GM23338 (cell line): ENCODE measurements at regions not wholly inside any gene's neighbourhood (a gene's known extent, or its start where the extent isn't known, plus 50 kb on each side); places are given as distances from the start of the nearest gene placed in this dataset.

Source experiments
- CREB1 ChIP-seq: fragments of 250-450 bp; sonication (Bioruptor Pico); IDR thresholded peaks from 2 replicates; pipeline ENCODE4 v1.5.0; 2020; ENCODE audit warnings: low read depth, mild to moderate bottlenecking, moderate library complexity
- CTCF ChIP-seq, 2 experiments: fragments of 200-600 bp in 1 of 2; sonication (generic) in 1 of 2; conservative IDR thresholded peaks; 2 replicates each; pipeline versions ENCODE4 v1.5.1 to v1.6.1; 2016 to 2017; ENCODE audit warnings: antibody characterized with exemption in 2 of 2, low read depth in 2 of 2, mild to moderate bottlenecking in 2 of 2, moderate library complexity in 1 of 2
- EZH2 ChIP-seq: fragments of 200-600 bp; sonication (generic); IDR thresholded peaks from one replicate; pipeline ENCODE4 v1.8.0; 2017; ENCODE audit warnings: antibody characterized with exemption, mild to moderate bottlenecking, low read depth; ENCODE audit not compliant: unreplicated experiment
- POLR2AphosphoS5 ChIP-seq: IDR thresholded peaks from 2 replicates; pipeline ENCODE4 v1.6.1; 2016; ENCODE audit warnings: antibody characterized with exemption, low read depth
- REST ChIP-seq: IDR thresholded peaks from one replicate; pipeline ENCODE4 v1.6.1; 2018; ENCODE audit warnings: antibody characterized with exemption; ENCODE audit not compliant: unreplicated experiment

GRCh38 chrX:67780694-67781109, 236.9 kb downstream of the AR start:
- TF ChIP-seq CTCF (conservative IDR thresholded peaks at IDR 0.05; ENCODE audit: low read depth in 2 of 2) = no peak
- no peak for TF ChIP-seq REST
- no peak for TF ChIP-seq EZH2
- no peak for TF ChIP-seq POLR2AphosphoS5
- no peak for TF ChIP-seq CREB1 (CRISPR knock-in tag)
